GM21423 (cell line): ENCODE measurements at regions not wholly inside any gene's neighbourhood (a gene's known extent, or its start where the extent isn't known, plus 50 kb on each side); places are given as distances from the start of the nearest gene placed in this dataset.
"Not testable (repeated sequence)": the region's sequence is repeated elsewhere in the genome, so short reads cannot be mapped to it uniquely, and the experiment has no call there.

Source experiments
- ATAC-seq: cut with Tn5 transposase; IDR thresholded peaks from one replicate; pipeline ENCODE4 v1.9.1; 2021; ENCODE audit warnings: mild to moderate bottlenecking, moderate library complexity; ENCODE audit not compliant: unreplicated experiment

DNA sequence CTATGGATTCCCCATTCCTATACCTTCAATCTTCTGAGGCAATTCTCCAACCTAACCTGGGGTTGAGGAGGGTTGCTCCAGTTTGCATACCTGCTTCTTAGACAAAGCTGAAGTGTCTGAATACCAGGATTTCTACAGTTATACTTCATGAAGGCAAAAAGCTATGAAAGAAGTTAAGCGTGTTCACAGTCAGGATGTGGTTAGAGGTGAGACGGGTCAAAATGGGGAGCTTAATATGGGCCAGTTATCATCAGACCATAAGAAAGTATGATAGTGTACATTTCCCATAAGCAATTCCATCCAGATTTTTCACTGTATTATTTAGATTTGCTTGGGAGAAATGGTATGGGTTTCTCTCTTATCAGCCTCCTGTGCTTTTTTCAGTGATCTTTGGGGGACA lies 156.9 kb upstream of the FER start:
- no peak for ATAC-seq

DNA sequence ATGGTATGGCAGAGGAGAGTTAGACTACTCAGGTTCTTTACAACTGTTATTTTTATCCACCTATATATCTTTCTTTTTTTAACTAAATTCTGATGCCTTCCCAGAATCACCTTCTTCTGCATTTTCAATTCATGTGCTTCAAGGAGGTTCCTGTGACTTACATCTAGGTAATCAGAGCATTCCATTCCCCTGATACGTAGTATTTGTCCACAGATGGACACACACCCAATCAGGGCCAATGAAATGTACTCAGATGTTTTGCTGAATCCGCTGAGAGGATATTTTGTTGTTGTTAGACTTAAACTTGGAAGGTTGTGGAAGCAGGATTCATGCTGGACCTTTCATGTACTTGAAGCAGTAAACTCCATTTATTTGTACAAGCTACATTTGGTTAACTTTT lies 159.4 kb upstream of the FER start:
- ATAC-seq: no peak

DNA sequence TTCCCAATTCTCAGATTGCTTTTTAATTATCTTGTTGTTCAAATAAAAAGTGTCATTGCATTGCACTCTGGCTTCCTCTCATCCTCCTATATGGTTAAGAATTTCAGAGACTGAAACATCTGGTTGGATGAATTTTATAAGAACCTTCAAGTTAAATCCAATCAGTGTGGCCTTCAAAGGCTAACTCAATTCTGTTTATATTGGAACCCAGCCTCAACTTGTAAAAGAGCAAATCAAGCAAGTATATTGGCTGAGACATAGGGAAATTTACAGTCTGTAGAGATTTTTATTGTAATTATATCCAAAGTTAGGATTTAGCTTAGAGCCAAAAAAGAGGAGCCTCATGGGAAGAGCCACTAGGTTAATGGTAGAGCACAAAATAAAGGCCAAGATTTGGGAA lies 159.9 kb upstream of the FER start:
- no peak for ATAC-seq

DNA sequence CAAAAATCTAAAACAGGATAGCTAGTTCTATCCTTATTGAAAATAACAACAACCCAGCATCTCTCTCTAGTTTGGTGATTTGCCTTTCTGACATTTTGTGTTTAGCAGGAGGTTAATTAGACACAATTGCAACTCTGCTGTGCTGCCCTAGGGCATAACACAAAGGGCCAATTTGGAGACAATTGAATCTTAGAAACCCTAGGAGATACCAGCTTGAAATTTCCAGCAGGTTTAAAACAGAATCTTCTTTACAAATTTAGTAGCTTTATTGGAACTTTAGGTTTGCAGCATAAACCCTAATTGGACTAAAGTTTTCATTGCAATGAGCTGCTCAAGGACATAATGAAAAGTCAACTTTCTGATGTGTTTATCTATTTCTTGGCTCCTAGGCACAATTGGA lies 166.7 kb upstream of the FER start:
- no peak for ATAC-seq

DNA sequence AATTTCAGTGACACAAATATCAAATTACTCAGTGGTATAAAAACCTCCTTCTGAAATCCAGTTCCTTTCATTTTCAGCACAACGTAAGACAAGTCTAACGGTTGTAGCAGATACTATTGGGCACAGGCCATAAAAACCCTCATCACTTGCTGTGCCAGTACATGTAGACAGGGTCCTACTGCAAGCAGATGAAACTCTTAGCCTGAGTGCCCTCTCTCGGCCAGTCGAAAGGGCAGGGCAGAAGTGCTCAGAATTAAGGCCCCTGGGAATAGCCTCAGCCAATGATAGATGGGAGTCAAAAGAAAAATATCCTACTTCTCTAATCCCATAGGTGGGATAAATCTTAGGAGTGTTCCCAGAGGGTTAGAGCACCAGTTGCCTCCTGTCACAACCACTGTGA lies 168.5 kb upstream of the FER start:
- ATAC-seq: no peak

DNA sequence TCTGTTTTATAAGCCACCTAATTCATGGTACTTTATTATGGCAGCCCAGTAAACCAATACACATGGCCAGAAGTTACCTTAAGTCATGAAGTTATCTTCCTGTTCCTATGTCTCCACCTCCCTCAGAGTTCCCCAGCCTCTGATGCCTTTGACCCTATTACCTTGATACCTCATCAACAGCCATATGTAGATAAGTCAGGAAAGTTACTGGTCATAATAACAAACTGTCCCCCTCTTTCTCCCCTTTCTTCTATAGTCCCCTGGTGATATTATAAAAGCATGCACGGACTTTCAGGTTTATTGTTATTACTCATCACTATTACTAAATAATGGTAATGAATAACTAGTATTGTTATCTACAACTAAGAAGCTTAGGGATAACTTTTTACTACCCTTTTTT lies 168.9 kb upstream of the FER start:
- no peak for ATAC-seq

DNA sequence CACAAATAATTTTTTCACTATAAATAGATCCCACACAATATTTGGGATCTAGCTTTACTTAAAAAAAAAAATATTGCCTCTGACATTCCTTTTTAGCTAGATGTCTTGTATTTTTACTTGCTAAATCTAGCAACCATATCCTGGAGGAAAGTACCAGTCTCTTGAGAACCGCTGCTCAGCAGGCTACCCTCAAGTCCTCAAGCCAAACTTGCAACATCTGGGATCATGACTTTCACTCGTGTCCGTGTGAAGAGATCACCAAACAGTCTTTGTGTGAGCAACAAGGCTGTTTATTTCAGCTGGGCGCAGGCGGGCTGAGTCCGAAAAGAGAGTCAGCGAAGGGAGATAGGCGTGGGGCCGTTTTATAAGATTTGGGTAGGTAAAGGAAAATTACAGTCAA lies 180.3 kb upstream of the FER start:
- no peak for ATAC-seq

DNA sequence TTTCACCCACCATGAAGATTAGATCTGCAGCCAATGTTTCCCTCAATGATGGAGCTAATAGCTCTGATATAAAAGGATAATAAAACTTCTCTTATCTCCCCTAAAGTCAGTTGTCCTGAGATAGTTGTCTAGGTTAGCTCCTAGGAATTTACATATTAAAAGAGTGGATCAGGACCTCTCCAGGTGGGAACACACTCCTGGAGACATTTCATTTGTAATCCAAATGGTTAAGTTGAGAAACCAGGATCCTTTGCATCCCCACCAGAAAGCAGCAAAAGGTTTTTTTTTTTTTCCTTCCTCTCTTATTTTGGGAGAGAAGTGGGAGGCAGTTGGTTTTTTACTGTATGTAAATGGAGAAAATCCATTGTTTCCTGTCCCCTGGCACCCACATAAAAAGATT lies 182.5 kb upstream of the FBXL17 start:
- ATAC-seq: no peak

DNA sequence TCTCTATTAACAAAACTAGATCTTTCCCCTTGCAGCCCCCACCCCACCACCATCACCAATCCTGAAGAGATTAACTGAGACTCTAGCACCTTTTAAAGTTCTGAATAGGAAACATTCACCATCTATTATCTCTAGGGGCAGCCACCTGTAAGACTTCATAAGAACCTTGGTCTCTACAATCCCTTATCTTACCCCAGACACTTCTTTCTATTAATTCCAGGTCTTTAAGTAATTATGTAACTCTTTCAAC lies 180.2 kb upstream of the FBXL17 start:
- ATAC-seq: no peak

DNA sequence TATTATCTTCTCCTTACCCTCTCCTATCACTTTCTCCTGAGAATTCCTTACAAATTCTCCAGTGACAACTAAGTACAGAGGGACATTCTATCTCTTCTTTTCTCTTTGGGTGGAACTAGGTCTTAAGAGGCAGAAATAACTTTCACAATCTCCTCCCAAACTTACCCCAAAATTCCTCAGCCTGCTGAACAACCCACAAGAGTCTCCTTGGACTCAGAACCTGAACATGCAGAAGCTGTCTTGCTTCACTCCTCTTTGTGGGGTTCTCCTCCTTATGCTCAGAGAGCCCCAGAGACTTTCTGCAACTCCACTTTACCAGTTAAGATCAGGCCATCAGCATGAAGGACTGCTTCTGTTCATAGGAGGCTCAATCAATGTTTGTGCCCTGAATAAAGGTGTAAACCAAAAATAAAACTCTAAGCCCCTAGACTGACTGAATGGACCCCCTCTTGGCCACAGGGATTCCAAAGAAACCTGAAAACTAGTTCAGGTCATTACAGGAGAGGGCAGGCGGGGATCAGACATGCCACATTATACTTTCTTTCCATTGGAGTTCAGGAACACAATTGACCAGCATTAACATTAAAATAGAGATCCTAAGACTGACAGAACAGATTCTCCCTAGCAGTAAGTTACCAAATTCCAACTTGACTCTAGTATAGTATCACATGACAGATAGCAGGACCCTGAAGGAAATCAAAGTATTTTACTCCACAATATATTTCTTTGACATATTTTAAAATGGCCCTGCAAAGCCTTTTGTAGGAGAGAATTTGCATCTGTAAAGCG lies 179.7 kb upstream of the FBXL17 start:
- no peak for ATAC-seq

DNA sequence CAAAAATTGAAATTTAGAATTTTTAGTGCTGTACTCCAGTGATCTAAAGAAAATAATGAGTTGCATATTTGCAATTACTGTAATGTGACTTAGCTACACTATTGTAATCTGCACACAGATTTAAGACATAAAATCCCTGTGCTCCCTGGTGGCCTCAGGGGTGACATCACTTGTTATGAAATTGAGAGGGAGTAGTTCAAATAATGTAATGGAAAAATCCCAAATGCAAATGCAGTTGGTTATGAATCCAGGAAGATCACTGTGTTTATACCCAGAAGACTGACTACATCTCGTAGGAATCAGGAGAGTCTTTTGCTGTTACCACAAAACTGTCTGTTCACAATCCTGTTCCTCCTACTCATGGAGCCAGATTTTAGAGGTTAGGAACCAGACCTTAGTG lies 178.7 kb upstream of the FBXL17 start:
- ATAC-seq: no peak

DNA sequence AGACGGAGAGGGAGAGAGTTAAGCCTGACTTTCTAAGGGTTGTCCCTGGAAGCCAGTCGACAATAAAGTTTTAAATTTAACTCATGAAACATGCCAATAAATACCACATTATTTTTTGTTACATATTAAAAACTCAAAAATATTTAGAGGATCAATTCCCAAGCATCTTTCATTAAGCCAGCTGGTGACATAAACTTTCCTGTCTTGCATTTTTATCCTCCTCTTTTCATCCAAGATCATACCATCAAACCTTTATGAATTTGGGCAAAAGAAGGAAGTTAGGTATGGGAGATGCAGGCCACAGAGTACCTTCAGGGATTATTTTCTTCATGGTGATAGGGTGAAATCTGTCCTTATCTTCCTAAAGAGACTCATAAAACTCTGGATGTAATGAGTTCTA lies 178.3 kb upstream of the FBXL17 start:
- ATAC-seq: no peak

DNA sequence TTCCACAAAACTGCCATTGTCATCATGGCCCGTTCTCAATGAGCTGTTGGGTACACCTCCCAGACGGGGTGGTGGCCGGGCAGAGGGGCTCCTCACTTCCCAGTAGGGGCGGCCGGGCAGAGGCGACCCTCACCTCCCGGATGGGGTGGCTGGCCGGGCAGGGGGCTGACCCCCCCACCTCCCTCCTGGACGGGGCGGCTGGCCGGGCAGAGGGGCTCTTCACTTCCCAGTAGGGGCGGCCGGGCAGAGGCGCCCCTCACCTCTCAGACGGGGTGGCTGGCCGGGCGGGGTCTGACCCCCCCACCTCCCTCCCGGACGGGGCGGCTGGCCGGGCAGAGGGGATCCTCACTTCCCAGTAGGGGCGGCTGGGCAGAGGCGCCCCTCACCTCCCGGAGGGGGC lies 176.9 kb upstream of the FBXL17 start:
- ATAC-seq: not testable (repeated sequence)

DNA sequence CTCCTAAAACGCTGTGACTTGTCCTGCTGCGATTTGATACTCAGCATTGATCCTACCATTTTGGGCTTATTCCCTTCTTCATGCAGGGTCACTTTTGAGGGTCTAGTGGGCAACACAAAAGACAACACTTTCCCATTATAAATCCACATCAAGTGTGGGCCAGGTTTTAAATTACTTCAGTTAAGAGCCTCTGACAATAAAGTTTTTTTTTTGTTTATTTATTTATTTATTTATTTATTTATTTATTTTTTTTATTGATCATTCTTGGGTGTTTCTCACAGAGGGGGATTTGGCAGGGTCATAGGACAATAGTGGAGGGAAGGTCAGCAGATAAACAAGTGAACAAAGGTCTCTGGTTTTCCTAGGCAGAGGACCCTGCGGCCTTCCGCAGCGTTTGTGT lies 176.2 kb upstream of the FBXL17 start:
- not testable (repeated sequence) for ATAC-seq

DNA sequence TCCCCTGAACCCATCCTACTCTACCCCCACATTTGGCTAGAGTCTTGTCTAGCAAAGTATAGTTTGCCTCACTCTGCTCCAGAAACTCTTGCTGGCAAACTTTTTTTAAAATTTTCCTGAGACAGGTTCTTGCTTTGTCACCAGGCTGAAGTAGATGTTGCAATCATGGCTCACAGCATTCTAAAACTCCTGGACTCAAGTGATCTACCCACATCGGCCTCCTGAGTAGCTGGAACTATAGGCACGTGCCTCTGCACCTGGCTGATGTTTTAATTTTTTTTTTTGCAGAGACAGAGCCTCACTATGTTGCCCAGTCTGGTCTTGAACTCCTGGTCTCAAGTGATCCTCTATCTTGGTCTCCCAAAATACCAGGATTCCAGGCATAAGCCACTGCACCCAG lies 175.8 kb upstream of the FBXL17 start:
- ATAC-seq: no peak

DNA sequence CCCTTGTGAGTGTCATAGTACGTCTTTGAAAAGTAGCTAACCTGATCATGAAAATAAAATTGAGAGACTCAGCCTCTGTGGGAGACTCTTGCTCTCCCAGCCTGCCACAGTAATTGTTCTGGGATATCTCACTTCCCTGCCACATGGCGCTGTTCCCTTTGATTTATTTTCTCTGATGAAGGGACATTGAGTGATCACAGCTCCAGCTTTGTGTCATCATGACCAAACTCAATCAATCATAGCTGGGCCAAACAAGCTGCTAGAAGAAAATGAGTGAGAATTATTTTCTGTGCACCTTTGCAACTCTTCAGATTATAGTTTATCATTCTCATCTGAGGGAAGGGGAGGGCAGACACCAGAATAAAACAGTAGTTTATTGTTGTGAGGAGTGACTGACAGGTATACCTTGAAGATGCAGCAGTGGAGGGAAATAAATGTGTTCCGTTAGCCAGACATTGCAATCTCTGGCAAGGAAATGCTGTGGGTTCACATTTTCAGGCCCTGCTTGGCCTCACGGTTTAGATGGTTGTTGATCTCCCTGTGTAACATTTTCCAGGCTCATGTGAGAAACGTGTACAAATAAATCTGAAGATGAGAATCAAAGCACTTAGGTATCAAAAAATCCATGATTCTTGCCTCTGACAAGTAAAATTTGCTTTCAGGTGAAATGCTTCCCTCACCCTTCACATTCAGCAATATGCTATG lies 174.7 kb upstream of the FBXL17 start:
- no peak for ATAC-seq

DNA sequence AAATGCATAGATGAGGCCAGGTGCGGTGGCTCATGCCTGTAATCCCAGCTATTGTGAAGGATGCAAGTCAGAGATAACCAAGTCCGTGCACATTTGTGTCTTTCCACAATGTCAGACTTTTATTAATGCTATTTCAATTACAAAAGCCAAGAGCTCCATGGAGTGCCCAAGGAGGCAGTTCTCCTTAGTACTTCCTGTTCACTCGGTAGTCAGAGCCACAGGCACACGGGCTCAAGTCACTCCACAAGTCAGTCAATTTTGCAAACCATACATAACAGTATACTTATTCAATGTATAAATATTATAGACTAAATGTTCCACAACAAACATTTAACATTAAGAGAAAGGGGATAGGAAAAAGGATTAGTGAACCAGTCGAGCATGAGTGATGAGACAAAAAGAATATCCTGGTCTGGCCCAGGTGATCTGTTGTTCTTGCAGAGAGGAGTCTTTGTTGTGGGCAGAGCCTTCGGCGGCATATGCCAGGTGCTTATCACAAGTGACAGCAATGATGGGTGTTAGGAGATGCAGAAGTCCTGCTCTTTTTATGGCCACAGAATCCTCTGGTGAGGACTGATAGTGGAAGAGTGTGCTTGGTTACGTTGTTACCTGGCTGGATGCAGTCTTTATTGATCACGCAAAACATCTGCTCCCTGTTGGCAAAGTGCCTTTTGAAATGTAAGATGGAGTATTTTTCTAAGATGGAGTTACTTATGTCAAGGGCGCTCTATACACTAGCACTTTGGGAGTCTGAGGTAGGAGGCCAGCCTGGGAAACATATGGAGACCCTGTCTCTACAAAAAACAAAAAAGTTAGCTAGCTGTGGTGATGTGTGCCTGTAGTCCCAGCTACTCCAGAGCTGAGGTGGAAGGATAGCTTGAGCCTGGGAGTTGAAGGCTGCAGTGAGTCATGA lies 167.0 kb upstream of the FBXL17 start:
- no peak for ATAC-seq

DNA sequence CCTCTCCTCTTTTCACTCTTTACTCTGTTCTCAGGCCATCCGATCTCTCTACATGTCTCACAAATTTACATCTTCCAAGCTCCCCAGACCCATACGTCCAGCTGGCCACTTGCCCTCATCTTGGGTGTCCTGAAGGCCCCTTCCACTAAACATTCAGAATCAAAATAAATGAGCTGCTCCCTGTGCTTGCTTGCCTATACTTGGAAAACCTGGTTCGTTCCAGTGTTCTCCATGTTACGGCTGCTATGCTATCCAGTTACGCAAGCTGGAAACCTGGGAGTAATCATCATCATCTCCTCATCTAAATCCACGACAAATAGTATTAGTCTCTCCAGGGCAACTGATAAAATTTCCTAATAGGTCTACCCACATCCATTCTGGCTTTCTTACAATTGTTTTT lies 165.0 kb upstream of the FBXL17 start:
- no peak for ATAC-seq

DNA sequence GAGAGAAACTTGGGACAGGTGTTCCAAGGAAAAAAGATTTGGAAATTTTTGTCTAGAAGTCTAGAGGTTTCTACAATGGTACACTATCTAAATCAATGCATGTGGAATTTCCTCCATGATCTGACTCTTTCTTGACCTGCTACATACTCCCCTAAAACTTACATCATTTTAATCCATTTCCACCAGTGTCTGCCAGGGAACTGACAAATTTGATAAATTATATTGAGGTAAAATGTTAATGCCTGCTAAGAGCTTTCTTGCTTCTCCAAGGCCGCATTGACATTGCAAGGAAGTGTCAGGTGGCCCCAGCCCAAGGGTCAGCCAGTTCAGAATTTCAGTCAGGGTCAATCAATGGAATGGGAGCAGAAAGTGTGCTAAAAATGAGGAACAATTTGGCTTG lies 163.4 kb upstream of the FBXL17 start:
- no peak for ATAC-seq

DNA sequence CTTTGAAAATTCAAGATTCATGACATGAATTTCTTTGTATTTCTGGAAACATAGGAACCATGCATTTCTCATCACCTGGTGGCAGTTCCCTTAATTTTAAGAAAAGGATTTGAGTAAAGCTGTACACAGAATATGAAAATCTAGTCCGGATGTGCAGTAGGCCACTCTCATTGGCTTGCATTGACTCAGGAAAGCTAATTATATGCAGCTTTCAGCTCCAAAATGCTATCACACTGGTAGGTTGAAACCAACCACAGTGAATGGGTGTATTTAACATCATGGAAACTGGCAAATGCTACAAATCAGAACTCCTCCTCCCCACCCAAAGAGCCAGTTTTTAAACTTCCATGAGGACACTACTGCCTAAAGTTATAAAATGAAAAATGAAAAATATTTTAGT lies 161.6 kb upstream of the FBXL17 start:
- ATAC-seq: no peak

DNA sequence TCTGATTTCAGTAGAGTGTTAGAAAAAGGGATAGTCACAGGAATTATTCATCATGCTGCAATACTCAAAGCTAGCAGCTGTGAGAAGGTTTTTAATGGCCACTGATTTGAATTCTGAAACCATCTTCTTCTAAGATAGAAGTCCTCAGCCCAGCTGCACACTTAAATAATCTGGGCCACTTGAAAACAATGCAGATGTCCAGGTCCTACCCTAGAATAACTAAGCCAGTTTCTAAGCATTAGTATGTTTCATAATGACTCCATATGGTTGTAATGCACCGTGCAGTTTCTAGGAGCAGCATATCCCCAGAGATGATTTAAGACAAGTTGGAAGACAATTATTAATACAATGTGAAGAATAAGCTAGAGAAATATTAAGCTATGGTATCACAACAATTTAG lies 159.9 kb upstream of the FBXL17 start:
- ATAC-seq: no peak

DNA sequence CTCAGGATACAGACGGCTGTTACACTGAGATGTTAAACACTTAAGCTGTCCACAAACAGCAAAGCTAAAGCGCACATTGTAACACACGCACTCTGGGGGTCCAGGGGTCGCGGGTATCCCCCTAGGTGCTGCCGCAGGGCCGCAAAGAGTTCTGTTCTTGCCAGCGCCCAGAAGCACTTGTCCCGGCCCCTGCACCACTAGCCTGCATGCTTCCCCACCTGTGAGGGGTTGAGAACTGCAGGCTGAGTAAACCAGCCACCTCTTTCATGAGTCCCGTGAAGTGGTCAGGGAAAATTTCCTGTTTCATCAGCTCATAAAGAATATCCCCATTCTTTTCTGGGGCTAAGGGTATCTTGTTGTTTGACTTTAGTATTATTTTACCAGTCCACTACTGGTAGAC lies 154.4 kb upstream of the FBXL17 start:
- no peak for ATAC-seq
